ENCODE measurements at regions not wholly inside any gene's neighbourhood (a gene's known extent, or its start where the extent isn't known, plus 50 kb on each side); places are given as distances from the start of the nearest gene placed in this dataset.

DNA sequence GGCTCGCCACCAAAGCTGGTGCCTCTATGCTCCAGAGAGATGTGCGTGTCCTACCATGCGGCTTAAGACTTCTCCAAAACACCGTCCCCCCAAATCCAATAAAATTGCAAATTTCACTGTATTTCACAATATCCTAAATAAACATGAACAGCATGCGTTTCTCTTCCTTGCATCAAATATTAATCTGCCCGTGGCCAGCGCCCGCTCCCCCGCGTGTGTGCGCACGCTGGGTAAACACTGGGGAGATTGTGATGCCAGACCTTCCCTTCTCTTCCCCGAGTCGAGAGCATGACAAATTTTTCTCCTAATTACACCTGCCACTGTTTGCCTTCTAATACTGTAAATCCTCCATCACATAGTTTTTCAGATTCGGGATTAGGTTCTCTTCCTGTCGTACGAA, 148.1 kb downstream of the MRM1 start:
- TF ChIP-seq CTCF (IDR thresholded peaks at IDR 0.05; ENCODE audit: poor library complexity) = no peak
- TF ChIP-seq EZH2 (IDR thresholded peaks at IDR 0.05; ENCODE audit: borderline replicate concordance) = no peak

All from hepatocyte (in vitro differentiated cells).